ENCODE measurements at regions not wholly inside any gene's neighbourhood (a gene's known extent, or its start where the extent isn't known, plus 50 kb on each side); places are given as distances from the start of the nearest gene placed in this dataset.

- DNase-seq = no peak
Measured at GRCh38 chr5:5044247-5044840, 95.8 kb upstream of the ADAMTS16 start.

GRCh38 chr5:5046680-5047502, 93.2 kb upstream of the ADAMTS16 start:
- DNase-seq = no peak

GRCh38 chr5:5050801-5051200, 89.3 kb upstream of the ADAMTS16 start:
- no peak for DNase-seq

DNA sequence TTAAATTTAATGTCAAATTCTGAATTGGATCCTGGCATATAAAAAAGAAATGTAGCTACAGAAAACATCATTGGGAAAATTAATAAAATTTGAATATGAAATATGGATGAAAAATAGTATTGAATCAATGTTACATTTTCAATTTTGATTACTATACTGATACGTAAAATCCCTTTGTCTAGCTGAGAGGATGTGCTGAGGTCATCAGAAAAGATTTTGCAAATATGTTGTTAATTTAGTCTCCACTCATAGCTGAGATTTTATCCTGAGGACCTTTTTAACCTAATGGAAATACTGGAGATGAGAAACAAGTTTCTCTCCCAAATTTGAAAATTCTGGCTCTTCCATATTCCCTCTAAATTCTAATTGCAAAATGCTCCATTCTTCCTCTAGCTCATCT, 84.4 kb upstream of the ADAMTS16 start:
- no peak for DNase-seq

- DNase-seq = no peak
Measured at GRCh38 chr5:5061836-5062235, 78.3 kb upstream of the ADAMTS16 start.

DNA sequence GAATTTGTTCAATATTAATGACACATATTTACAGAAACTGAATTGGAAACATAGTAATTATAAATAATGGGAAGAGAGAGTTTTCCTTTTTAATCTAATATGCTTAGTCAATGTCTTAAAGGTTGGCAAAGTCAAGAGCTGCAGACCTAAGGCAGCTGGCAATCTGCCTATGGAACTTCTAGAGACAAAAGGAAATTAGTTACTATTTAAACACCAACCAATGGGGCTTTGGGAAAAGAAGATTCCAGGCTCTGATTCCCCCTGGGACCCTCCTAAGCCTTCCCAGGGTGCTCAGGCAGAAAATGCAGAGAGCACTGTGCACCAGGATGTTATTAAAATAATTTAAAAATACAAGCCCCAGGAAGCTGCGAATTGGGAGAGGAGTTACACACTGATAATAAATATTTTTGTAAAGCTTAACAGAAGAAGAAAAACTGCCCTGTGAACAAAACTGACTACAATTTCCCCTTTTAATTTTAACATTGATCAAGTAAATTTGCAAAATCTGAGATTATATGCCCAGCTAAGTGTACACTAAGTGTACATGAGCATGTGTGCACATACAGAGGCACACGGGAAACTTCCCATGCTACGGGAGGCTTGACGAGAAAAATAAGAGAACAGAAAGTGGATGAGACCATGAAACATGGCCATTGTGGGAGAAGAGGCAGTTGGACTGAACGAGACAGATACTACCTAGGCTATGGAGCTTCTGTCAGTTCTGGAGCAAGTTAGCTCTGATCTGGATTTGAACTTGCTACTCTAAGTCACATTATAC, 77.4 kb upstream of the ADAMTS16 start:
- DNase-seq = no peak

- DNase-seq = no peak
Measured at GRCh38 chr5:5063533-5063953, 76.6 kb upstream of the ADAMTS16 start.

GRCh38 chr5:5065472-5065871, 74.7 kb upstream of the ADAMTS16 start:
- DNase-seq = no peak

DNA sequence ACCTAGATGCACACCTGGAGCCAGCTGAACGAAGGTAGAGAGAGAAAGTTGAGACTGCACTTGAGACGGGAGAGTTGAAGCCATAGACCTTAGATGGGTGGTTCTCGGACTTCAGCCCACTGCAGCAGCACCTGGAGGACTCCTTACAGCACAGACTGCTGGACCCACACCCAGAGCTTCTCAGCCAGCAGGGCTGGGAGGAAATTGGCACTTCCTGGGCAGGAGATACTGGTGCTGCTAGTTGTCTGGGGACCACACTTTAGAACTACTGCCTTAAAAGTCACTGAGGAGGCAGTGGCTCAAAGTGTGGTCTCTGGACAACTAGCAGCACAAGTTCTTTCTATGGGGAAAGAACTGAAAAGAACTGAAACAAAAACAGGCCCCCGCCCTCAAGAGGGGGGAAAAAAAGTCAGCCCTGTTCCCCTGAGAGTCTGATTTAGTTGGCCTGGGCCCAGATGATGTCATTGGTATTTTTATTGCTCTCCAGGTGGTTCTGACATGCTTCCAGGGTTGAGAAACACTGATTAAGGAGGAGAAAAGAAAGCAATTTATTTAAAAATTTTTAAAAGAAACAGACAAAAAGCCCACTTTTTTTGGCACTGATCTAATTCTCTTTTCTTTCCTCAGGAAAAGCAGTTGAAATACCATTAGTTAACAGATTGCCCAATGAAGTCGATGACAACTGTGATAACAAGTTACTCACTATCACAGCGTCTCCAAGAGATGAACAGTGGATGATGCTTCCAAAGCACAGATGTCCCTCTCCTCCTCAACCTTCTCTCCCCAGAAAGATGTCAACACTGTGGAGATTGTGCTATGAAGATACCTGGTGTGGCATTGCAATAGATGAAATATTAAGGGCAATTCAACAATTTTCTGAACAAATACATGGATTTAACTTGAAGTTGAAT, 73.6 kb upstream of the ADAMTS16 start:
- no peak for DNase-seq

DNA sequence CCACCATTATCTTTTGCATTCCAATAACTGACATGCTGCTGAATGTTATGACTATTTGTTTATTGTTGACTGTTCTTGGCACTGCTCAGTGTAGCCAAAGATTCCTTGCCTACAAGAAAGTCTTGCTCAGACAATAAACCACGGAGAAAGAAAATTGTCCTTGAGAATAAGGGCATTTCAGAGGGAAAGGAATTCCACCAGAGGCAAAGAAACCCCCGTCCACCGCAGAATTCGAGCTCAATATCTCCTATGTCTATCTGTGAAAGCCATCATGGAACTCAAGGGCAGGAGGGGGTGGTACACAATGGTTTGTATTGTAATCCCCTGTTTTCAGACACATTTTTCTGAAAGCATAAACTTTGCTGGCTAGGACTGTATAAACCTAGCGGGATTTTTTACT, 70.3 kb upstream of the ADAMTS16 start:
- DNase-seq = no peak

DNA sequence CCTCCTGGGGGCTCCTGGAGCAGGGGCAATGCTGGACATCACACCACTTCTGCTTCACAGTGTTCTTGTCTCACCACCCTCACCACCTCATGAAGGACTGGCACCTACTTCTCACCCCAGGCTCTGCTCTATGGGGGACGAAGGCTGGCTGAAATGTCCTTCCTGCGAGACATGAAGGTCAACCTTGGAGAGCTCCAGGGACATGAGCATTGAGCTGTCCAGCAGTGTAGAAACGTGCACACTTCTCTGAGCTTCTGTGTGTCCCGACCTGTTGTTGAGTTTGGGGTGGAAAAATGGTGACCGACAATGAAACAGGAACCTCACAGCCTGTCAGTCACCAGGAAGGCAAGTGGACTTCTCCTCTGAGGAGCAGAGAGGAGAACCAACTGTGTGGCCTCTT, 68.6 kb upstream of the ADAMTS16 start:
- no peak for DNase-seq

- DNase-seq = no peak
Measured at GRCh38 chr5:5077236-5077635, 62.9 kb upstream of the ADAMTS16 start.

GRCh38 chr5:5078009-5078897, 61.9 kb upstream of the ADAMTS16 start:
- no peak for DNase-seq

DNA sequence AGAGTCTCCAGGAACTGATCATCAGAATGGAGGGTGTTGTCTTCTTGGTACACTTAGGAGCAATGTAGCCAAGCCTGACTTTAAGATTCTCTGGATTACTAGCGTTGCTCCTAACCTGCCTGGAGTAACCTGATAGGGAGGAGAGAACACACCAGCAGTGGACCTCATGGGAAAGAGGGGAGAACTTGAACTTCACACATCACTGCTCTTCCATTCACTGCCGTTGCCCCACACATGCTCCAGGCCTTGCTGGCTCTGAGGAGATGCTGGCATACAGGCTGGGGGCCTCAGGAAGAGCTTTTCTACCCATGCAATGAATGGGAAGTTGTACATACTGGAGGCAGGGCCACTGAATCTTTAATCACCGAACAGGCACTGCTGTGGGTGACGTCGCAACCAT, 60.3 kb upstream of the ADAMTS16 start:
- no peak for DNase-seq

DNA sequence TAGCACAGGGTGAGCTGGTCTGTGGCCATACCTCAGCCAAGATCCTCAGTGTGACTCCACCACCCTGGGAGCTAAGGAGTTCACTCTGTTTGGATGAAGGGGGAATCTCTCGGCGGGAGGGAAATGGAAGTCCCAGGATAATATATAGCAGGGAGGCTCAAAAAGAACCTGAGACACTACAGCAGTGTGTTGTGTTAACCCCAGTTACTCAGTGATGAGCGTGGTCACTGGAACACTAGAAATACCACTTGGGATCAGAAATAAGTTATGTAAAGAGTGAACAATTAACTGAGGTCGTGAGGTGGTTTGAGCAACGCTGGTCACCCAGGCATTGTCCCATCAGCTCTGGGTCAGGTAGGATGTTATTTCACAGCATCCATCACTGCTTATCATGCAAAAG, 59.3 kb upstream of the ADAMTS16 start:
- DNase-seq = no peak

DNA sequence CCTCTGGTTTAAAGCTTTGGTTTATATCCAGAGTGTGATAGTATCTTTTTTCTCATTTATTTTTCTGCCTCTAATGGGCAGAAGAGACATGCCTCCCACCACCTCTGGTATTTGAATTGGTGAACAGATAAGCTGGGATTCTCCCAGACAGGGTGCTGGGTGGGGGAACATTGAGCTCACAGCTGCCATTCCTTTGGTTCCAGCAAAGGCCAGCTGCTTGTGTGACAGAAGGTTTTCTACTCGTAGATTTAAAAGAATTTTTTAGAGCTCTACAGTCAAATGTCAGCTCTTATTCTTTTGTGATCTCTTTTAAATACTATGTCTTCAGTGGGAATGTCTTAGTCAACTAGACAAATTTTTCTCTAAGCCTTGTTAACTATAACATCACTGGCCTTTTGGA, 54.7 kb upstream of the ADAMTS16 start:
- no peak for DNase-seq

DNA sequence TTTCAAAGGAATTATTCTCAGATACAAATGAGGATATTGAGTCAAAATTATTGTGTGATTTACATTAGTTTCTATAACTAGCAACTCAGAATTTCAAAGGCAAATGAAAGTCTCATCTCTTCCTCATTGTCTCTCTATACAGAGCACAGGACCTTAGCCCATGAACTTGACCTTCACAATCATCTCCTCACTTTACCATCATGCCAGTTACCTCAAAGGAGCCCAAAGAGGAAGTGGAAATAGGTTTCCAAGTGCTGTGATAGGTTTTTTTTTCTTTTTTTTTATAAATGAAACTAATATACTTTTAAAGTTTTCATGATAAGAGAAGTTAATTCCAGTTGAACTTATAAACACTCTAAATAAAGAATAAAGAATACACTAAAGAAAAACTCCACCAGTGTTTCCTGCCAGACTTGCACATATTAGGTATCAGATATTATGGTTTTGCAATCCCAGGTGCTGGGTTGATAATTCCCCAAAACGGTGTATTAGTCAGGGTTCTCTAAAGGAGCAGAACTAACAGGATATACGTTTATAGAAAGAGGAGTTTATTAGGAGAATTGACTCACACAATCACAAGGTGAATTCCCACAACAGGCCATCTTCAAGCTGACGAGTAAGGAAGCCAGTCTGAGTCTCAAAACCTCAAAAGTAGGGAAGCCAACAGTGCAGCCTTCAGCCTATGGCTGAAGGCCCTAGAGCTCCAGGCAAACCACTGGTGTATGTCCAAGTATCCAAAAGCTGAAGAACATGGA, 50.1 kb upstream of the ADAMTS16 start:
- DNase-seq = no peak
